Tibial nerve (tissue), 4 donors: ENCODE measurements at regions not wholly inside any gene's neighbourhood (a gene's known extent, or its start where the extent isn't known, plus 50 kb on each side); places are given as distances from the start of the nearest gene placed in this dataset.
A peak's percentile ranks its signal among the peaks of the same experiment; 100 is the strongest.

Experiments
- DNase-seq, 2 donors: peaks; one replicate each; pipeline ENCODE4 v3.0.0-alpha.2; 2019; ENCODE audit warnings: low spot score in 2 of 2
- H3K27ac ChIP-seq, 4 donors: fragments of 200-600 bp; sonication (generic) in 3 of 4; one replicate each; pipeline ENCODE4 v1.5.1; 2017 to 2019; ENCODE audit warnings: mild to moderate bottlenecking in 1 of 4
- H3K27me3 ChIP-seq, 2 donors: fragments of 200-600 bp; sonication (generic) in 1 of 2; one replicate each; pipeline versions ENCODE4 v1.5.1 to v1.6.0; 2017 to 2019
- H3K36me3 ChIP-seq, 3 donors: fragments of 200-600 bp; sonication (generic); one replicate each; pipeline ENCODE4 v1.5.1; 2018 to 2019
- H3K4me1 ChIP-seq, 4 donors: fragments of 200-600 bp; sonication (generic) in 3 of 4; one replicate each; pipeline ENCODE4 v1.5.1; 2017 to 2019
- H3K4me3 ChIP-seq, 4 donors: fragments of 200-600 bp; sonication (generic) in 3 of 4; one replicate each; pipeline ENCODE4 v1.5.1; 2017 to 2019; ENCODE audit warnings: mild to moderate bottlenecking in 1 of 4, moderate library complexity in 1 of 4
- H3K9me3 ChIP-seq, 4 donors: fragments of 200-600 bp; sonication (generic) in 3 of 4; one replicate each; pipeline ENCODE4 v1.5.1; 2017 to 2019
- CTCF ChIP-seq, 5 experiments: fragments of 200-600 bp in 3 of 5; fragments of 450-650 bp in 2 of 5; sonication (generic) in 3 of 5; IDR thresholded peaks; one replicate each; pipeline ENCODE4 v1.5.1; 2016 to 2019; ENCODE audit warnings: antibody characterized with exemption in 5 of 5, mild to moderate bottlenecking in 3 of 5, moderate library complexity in 2 of 5
- EP300 ChIP-seq, 2 donors: sonication (generic); formaldehyde crosslinking; IDR thresholded peaks; one replicate each; pipeline ENCODE4 v1.6.1; 2017; ENCODE audit warnings: antibody characterized with exemption in 2 of 2, mild to moderate bottlenecking in 1 of 2
- POLR2A ChIP-seq, 2 donors: fragments of 450-650 bp; IDR thresholded peaks; one replicate each; pipeline ENCODE4 v1.6.1; 2017; ENCODE audit warnings: antibody characterized with exemption in 2 of 2, mild to moderate bottlenecking in 2 of 2, moderate library complexity in 2 of 2
- WGBS, 2 donors: methylation state at CpG; one replicate each; pipeline ENCODE4 v1.1.5; 2018; 5-methylcytosine and 5-hydroxymethylcytosine counted together

- TF ChIP-seq EP300 (IDR thresholded peaks at IDR 0.05) (no peak), CTCF (IDR thresholded peaks at IDR 0.05) (no peak), POLR2A (IDR thresholded peaks at IDR 0.05) (no peak)
- H3K27me3 ChIP-seq, result no peaks in the 10 kb centered on the region
- H3K36me3 ChIP-seq, result no peaks in the 10 kb centered on the region
- H3K9me3 ChIP-seq, result no peaks in the 10 kb centered on the region
- 75 to 79% methylated on average over 4 of the region's 4 CpGs for WGBS, 2 donors
- no peak for DNase-seq
- H3K27ac ChIP-seq, result no peak overlapping the region
- peak overlapping the region in 2 of 4 donors; percentile 7 to 8 for H3K4me3 ChIP-seq
- peaks cover 0 to 4% (median 0%) of the 10 kb centered on the region in 4 donors for H3K4me1 ChIP-seq
Observed at GRCh38 chr1:83064589-83065242, 934.2 kb downstream of the TTLL7 start.

- Histone ChIP-seq H3K36me3 (no peaks in the 10 kb centered on the region), H3K9me3 (no peaks in the 10 kb centered on the region), H3K27me3 (no peaks in the 10 kb centered on the region), H3K4me3 (no peak overlapping the region), H3K4me1 (peaks cover 0 to 4% (median 0%) of the 10 kb centered on the region in 4 donors), H3K27ac (no peak overlapping the region)
- no peak for DNase-seq
- 42 to 44% methylated on average over 5 of the region's 5 CpGs for WGBS, 2 donors
- TF ChIP-seq POLR2A (IDR thresholded peaks at IDR 0.05), result no peak
- TF ChIP-seq CTCF (IDR thresholded peaks at IDR 0.05), result no peak
Observed at GRCh38 chr1:83060651-83061390, 938.1 kb downstream of the TTLL7 start.

- WGBS, 2 donors, result 82 to 86% methylated on average over 4 of the region's 4 CpGs
- H3K4me1 ChIP-seq, result peaks cover 0 to 4% (median 0%) of the 10 kb centered on the region in 4 donors
- no peaks in the 10 kb centered on the region for H3K9me3 ChIP-seq
- no peaks in the 10 kb centered on the region for H3K36me3 ChIP-seq
- H3K4me3 ChIP-seq, result no peak overlapping the region
- no peak overlapping the region for H3K27ac ChIP-seq
- no peak for DNase-seq
- TF ChIP-seq EP300 (IDR thresholded peaks at IDR 0.05) (no peak), POLR2A (IDR thresholded peaks at IDR 0.05) (no peak), CTCF (IDR thresholded peaks at IDR 0.05) (no peak)
- H3K27me3 ChIP-seq, result no peaks in the 10 kb centered on the region
Observed at GRCh38 chr1:83060221-83060620, 938.7 kb downstream of the TTLL7 start.

GRCh38 chr1:83058327-83058726 lies 940.6 kb downstream of the TTLL7 start:
- H3K4me1 ChIP-seq, result peaks cover 0 to 4% (median 0%) of the 10 kb centered on the region in 4 donors

More at GRCh38 chr1:83058327-83058726, 940.6 kb downstream of the TTLL7 start:
- DNase-seq, result no peak
- H3K4me3 ChIP-seq, result no peak overlapping the region
- H3K27ac ChIP-seq, result no peak overlapping the region
- H3K9me3 ChIP-seq, result no peaks in the 10 kb centered on the region
- H3K27me3 ChIP-seq, result no peaks in the 10 kb centered on the region
- no peak for TF ChIP-seq CTCF (IDR thresholded peaks at IDR 0.05)
- TF ChIP-seq POLR2A (IDR thresholded peaks at IDR 0.05), result no peak
- no peak for TF ChIP-seq EP300 (IDR thresholded peaks at IDR 0.05)
- H3K36me3 ChIP-seq, result no peaks in the 10 kb centered on the region
